Muscle layer of duodenum (tissue), 2 donors: ENCODE measurements at regions not wholly inside any gene's neighbourhood (a gene's known extent, or its start where the extent isn't known, plus 50 kb on each side); places are given as distances from the start of the nearest gene placed in this dataset.

Experiments
- H3K27ac ChIP-seq: one replicate; pipeline ENCODE4 v1.7.0; 2013; ENCODE audit warnings: mild to moderate bottlenecking, low read length
- H3K27me3 ChIP-seq: one replicate; pipeline ENCODE4 v1.7.0; 2013; ENCODE audit warnings: low read depth, mild to moderate bottlenecking, control low read depth, low read length
- H3K36me3 ChIP-seq, 2 donors: one replicate each; pipeline ENCODE4 v1.7.0; 2013; ENCODE audit warnings: low read length in 2 of 2, control low read depth in 1 of 2, mild to moderate bottlenecking in 1 of 2; ENCODE audit not compliant: insufficient read depth in 2 of 2, control insufficient read depth in 1 of 2
- H3K4me1 ChIP-seq, 2 donors: one replicate each; pipeline ENCODE4 v1.7.0; 2013; ENCODE audit warnings: low read length in 2 of 2, mild to moderate bottlenecking in 2 of 2, control low read depth in 1 of 2, moderate library complexity in 1 of 2; ENCODE audit not compliant: insufficient read depth in 2 of 2, control insufficient read depth in 1 of 2
- H3K4me3 ChIP-seq, 2 donors: one replicate each; pipeline ENCODE4 v1.7.0; 2013; ENCODE audit warnings: low read length in 2 of 2, low read depth in 1 of 2, mild to moderate bottlenecking in 1 of 2
- H3K9me3 ChIP-seq, 2 donors: one replicate each; pipeline ENCODE4 v1.7.0; 2013; ENCODE audit warnings: low read length in 2 of 2, control low read depth in 1 of 2, mild to moderate bottlenecking in 1 of 2; ENCODE audit not compliant: control insufficient read depth in 1 of 2
- donor health status: healthy.

DNA sequence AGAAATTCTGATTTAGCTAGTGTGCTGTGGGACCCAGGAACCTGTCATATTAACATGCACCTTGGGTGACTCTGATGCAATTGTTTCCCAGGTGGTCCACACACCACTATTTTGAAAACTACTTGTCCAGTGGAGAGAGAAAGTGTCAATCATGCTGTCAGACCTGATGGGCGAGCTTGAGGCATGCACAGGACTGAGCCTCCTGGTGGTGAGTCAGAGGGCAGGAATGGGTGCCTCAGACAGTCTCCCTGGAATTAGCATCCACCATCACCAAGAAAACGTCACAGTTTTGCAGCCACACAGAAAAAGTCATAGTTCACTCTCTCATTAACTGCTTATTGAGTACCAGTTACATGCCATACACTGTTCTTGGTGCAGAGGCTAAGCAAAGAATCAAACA lies 181.8 kb upstream of the MAOA start:
- H3K27ac ChIP-seq = no peak overlapping the region
- no peaks in the 10 kb centered on the region for H3K9me3 ChIP-seq
- H3K4me1 ChIP-seq = no peaks in the 10 kb centered on the region
- H3K4me3 ChIP-seq = no peak overlapping the region
- H3K36me3 ChIP-seq = no peaks in the 10 kb centered on the region
- no peaks in the 10 kb centered on the region for H3K27me3 ChIP-seq

DNA sequence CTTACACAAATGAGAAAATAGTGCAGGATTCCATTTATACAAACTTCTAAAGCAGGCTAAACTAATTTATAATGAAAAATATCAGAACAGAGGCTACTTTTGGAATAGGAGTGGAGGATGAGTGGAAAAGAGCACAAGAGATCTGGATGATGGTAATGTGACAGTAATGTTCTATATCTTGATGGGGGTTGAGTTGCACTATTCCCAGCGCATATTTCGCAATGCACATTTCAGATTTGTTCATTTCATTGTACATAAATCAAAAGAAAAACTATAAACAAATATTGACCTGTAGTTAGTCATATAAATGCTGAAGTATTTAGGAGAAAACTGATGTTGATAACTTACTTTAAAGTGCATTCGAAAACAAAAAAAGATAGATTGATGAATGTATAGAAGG lies 177.0 kb upstream of the MAOA start:
- no peak overlapping the region for H3K27ac ChIP-seq
- H3K36me3 ChIP-seq = no peaks in the 10 kb centered on the region
- H3K9me3 ChIP-seq = no peaks in the 10 kb centered on the region
- H3K4me3 ChIP-seq = no peak overlapping the region
- no peaks in the 10 kb centered on the region for H3K4me1 ChIP-seq
- no peaks in the 10 kb centered on the region for H3K27me3 ChIP-seq

DNA sequence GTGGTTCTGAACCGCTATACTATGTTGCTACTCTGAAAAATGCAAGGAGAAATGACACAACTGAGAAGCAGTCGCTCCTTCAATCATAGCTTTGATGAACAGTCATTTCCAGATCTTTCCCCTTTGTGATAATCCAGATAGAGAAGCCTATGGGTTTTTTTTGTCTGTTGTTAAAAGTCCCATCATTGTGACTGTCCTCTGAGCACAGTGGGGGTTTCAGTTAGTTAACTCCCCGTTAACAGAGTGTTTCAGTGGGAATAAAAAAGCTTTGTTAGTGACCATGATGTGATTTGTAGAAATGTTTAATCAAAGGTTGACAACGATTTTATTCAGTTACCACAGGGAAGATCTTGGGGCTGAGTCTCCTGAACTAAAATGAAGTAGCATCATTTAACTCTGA lies 176.2 kb upstream of the MAOA start:
- no peaks in the 10 kb centered on the region for H3K9me3 ChIP-seq
- H3K4me3 ChIP-seq = no peak overlapping the region
- H3K27me3 ChIP-seq = no peaks in the 10 kb centered on the region
- no peaks in the 10 kb centered on the region for H3K36me3 ChIP-seq
- no peak overlapping the region for H3K27ac ChIP-seq
- no peaks in the 10 kb centered on the region for H3K4me1 ChIP-seq

DNA sequence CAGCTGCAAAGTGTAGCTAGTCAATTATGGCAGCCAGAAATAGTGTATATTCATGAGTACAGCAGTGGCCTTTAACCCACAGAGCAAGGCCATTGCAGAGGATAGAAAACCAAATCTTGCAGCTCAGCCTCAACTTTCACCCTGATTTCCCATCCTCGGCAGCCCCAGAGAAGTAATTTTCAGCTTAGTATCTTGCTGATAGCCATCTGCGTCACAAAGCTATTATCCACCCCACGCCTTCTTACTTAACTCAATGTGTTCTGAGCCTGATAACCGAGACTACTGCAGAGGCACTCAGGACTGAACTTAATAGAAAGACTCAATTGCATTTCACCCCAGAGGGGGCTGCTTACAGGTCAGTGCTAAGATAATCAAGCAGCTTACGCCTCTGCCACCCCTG lies 174.5 kb upstream of the MAOA start:
- no peak overlapping the region for H3K4me3 ChIP-seq

DNA sequence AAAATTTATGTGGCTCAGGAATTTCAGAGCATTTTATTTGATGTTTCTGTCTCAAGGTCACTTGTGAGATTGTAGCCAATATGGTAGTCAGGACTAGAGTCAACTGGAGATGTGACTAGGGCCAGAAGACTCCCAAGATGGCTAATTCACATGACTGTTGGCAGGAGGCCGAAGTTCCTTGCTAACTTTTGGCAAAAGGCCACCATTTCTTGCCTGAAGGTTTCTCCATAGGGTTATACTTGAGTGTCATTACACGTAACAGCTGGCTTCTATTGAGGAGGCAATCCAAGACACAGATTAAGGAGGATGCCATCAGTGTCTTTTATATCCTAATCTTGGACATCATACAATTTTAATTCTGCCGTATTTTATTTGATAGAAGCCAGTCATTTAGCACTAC lies 162.3 kb upstream of the MAOA start:
- Histone ChIP-seq H3K36me3 (no peaks in the 10 kb centered on the region), H3K27me3 (no peaks in the 10 kb centered on the region), H3K4me1 (no peaks in the 10 kb centered on the region), H3K9me3 (no peaks in the 10 kb centered on the region), H3K27ac (no peak overlapping the region), H3K4me3 (no peak overlapping the region)

More for the DNA sequence above, 174.5 kb upstream of the MAOA start:
- H3K9me3 ChIP-seq = no peaks in the 10 kb centered on the region
- no peak overlapping the region for H3K27ac ChIP-seq
- H3K27me3 ChIP-seq = no peaks in the 10 kb centered on the region
- no peaks in the 10 kb centered on the region for H3K36me3 ChIP-seq
- no peaks in the 10 kb centered on the region for H3K4me1 ChIP-seq

DNA sequence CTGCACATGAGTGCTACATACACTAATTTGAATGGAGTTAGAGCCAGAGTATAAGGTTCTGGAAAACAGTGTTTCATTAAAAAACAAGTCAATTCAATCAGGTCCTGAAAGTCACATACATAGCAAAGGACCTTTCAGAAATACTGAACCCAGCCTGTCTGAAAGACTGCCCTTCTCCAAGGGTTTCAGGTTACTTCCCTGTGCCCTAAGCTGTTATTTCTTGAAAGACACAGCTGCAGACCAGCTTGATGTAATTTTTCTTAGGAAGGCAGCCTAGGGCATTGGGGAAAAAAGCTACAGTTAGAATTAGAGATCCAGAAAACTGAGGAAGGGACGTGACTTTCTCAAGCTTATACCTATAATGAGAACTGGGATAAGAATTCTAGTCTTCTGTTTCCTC lies 155.9 kb upstream of the MAOA start:
- Histone ChIP-seq H3K9me3 (no peaks in the 10 kb centered on the region), H3K4me1 (no peaks in the 10 kb centered on the region), H3K27ac (no peak overlapping the region), H3K4me3 (no peak overlapping the region), H3K27me3 (no peaks in the 10 kb centered on the region), H3K36me3 (no peaks in the 10 kb centered on the region)

DNA sequence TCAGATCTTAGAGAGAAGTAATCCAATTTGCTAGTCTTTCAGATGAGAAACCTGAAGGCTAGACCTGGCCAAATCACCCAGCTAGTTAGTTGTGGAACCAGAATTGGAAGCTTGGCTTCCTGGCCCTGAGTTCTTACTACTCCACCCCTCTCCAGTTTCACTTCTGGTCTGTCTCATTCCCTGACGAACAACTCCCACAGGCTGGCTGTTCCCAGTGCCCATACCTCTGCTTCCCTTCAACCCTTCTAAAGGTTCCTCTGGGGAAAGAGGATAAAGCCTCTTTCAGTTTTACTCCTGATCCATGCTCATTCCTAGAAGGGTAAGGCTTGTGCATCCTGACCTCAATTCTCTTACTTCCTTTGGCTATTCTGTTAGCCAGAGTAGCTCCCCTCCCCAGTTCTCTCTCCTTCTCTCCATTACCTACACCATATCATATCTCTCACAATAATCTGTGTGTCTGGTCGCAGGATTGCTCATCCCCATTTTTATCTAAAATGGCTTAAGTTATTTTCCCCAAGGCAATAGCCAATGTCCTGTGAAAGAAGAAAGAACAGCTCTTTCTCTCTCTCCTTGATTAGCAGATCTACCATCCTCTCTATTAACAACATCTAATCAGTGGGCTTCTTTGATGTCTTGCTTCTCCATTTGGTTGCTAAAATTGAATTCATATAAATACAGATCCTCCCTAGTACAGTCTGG lies 155.0 kb upstream of the MAOA start:
- Histone ChIP-seq H3K4me1 (no peaks in the 10 kb centered on the region), H3K27me3 (no peaks in the 10 kb centered on the region), H3K27ac (no peak overlapping the region), H3K36me3 (no peaks in the 10 kb centered on the region), H3K9me3 (no peaks in the 10 kb centered on the region), H3K4me3 (no peak overlapping the region)

DNA sequence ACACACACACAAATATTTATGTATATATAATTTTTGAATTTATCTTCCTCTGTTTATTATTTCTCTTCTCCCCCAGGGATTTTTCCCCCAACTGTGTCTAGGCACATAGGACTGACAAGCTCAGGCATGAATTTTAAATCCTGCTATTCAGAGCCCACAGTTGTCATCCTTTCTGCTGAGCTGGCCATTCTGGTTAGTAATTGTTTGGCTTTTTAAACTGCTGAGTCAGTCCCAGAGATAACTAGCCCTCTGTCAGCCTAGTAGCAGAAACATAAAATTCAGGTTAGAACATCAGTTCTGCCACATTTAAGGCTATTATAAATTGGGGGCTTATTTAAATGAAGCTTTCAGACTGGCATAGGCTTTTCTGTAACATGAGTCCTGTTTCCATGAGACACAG lies 151.7 kb upstream of the MAOA start:
- Histone ChIP-seq H3K4me3 (no peak overlapping the region), H3K27me3 (no peaks in the 10 kb centered on the region), H3K4me1 (no peaks in the 10 kb centered on the region)

DNA sequence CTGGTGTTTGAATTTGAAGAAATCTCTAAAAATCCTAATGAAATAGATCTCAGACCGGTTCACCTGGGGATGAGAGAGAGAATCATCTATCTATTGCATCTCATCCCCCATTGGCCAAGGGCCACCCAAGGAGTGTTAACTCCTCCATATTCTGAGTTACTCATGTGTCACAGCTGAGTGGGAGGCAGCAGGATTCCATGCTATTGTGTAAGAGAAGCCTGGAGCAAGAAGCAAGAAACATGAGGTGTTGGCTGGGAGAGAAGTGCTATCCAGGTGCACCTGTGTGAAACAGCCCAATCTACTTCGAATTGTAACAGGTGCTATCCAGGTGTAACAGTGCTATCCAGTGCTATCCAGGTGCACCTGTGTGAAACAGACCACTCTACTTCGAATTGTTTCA lies 150.3 kb upstream of the MAOA start:
- Histone ChIP-seq H3K36me3 (no peaks in the 10 kb centered on the region), H3K27me3 (no peaks in the 10 kb centered on the region), H3K4me1 (no peaks in the 10 kb centered on the region), H3K4me3 (no peak overlapping the region), H3K27ac (no peak overlapping the region), H3K9me3 (no peaks in the 10 kb centered on the region)

More for the DNA sequence above, 151.7 kb upstream of the MAOA start:
- no peaks in the 10 kb centered on the region for H3K36me3 ChIP-seq
- no peaks in the 10 kb centered on the region for H3K9me3 ChIP-seq
- no peak overlapping the region for H3K27ac ChIP-seq

DNA sequence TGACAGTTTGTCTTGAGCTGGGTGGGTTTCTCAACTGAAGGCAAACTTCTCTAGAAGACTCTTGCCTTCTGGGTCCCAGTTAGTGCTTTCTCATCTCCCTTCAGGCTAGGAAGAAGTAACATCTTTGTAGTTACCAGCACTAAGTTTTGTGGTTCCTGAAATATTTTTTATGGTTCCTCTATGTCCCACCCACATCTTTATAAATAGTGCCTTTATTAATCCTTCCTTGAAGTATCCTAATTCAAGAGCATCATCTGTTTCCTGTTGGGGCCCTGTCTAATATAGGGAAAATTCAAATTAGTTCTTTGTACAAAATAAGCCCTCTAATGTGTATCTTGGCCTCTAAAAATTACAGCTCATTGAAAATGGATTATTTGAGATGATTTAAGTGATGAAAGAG lies 147.4 kb upstream of the MAOA start:
- H3K4me3 ChIP-seq = no peak overlapping the region
- H3K36me3 ChIP-seq = no peaks in the 10 kb centered on the region
- H3K27ac ChIP-seq = no peak overlapping the region
- H3K27me3 ChIP-seq = no peaks in the 10 kb centered on the region
- no peaks in the 10 kb centered on the region for H3K4me1 ChIP-seq
- no peaks in the 10 kb centered on the region for H3K9me3 ChIP-seq

DNA sequence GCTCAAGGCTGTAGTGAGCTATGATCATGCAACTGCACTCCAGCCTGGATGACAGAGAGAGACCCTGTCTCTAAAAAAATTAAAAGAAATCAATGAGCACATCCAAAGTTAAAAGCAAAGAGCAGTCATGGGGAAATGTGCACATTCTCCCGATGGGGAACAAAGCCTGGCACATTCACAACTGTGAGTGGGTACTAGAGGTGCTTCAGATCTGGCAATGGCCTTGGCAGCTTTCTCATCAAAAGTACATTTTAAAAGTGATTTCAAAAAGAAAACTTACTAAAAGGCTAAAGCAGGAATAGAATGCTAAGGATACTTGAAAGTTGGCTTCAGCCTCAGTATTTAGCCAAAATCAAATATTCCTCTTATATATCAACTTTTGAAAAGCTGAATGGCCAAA lies 145.9 kb upstream of the MAOA start:
- H3K27ac ChIP-seq = no peak overlapping the region
- peaks cover 0 to 2% of the 10 kb centered on the region in 2 donors for H3K9me3 ChIP-seq
- no peaks in the 10 kb centered on the region for H3K36me3 ChIP-seq
- no peaks in the 10 kb centered on the region for H3K4me1 ChIP-seq
- no peak overlapping the region for H3K4me3 ChIP-seq
- H3K27me3 ChIP-seq = no peaks in the 10 kb centered on the region

DNA sequence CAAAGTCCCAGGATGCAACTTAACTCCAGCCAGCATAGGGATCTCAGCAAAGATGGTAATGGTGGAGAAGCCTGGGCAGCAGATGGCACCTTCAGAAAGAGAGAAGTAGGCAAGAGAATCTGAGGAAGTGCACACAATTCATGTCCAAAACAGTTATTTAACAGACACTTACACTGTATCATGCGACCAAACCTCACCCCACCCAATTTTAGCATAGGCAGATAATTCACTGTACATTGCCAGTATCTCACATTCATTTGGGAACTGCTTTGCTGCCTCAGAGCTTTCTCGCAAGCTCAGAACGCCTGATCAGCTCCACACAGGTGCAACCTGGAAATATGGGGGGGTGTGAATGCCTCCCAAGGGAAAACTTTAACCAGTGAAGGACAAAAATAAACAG lies 143.0 kb upstream of the MAOA start:
- H3K36me3 ChIP-seq = no peaks in the 10 kb centered on the region
- no peak overlapping the region for H3K4me3 ChIP-seq
- H3K27ac ChIP-seq = no peak overlapping the region
- H3K9me3 ChIP-seq = peaks cover 0 to 2% of the 10 kb centered on the region in 2 donors
- no peaks in the 10 kb centered on the region for H3K27me3 ChIP-seq
- H3K4me1 ChIP-seq = no peaks in the 10 kb centered on the region
